SU-DHL-6 (cell line): ENCODE measurements at regions not wholly inside any gene's neighbourhood (a gene's known extent, or its start where the extent isn't known, plus 50 kb on each side); places are given as distances from the start of the nearest gene placed in this dataset.

ENCODE experiments used
- H2AFZ ChIP-seq: fragments of 200-600 bp; sonication (generic); 2 replicates; pipeline ENCODE4 v1.6.1; 2014; ENCODE audit warnings: low read depth, mild to moderate bottlenecking, moderate library complexity, mixed read lengths, antibody characterized with exemption, low read length; ENCODE audit not compliant: severe bottlenecking
- H3F3A ChIP-seq: fragments of 200-600 bp; shearing (Covaris generic); 2 replicates; pipeline ENCODE4 v1.6.0; 2016; ENCODE audit warnings: antibody characterized with exemption, mild to moderate bottlenecking; ENCODE audit not compliant: insufficient read depth
- H3K27ac ChIP-seq: fragments of 200-600 bp; sonication (generic); 2 replicates; pipeline ENCODE4 v1.5.1; 2016; ENCODE audit warnings: low read depth, mild to moderate bottlenecking, low read length, moderate library complexity, mixed read lengths
- H3K27me3 ChIP-seq: fragments of 200-600 bp; sonication (generic), shearing (Covaris generic); 2 replicates; pipeline ENCODE4 v1.6.0; 2014; ENCODE audit warnings: mild to moderate bottlenecking, low read length
- H3K36me3 ChIP-seq: fragments of 200-600 bp; sonication (generic); 2 replicates; pipeline ENCODE4 v1.6.1; 2014; ENCODE audit warnings: mild to moderate bottlenecking, low read length, mixed read lengths
- H3K4me2 ChIP-seq: fragments of 300-600, 200-600 bp; shearing (Covaris generic), sonication (generic); 2 replicates; pipeline ENCODE4 v1.6.0; 2014; ENCODE audit warnings: low read length, low read depth, mild to moderate bottlenecking; ENCODE audit not compliant: poor library complexity, severe bottlenecking
- H3K4me3 ChIP-seq: fragments of 200-600 bp; sonication (generic); 2 replicates; pipeline ENCODE4 v1.5.1; 2014; ENCODE audit warnings: antibody characterized with exemption, low read length, mild to moderate bottlenecking, mixed read lengths; ENCODE audit not compliant: insufficient read depth, poor library complexity, severe bottlenecking
- H3K79me2 ChIP-seq: fragments of 200-600 bp; sonication (generic); 2 replicates; pipeline ENCODE4 v1.6.1; 2014; ENCODE audit warnings: mild to moderate bottlenecking, low read length, moderate library complexity; ENCODE audit not compliant: insufficient read depth
- H3K9ac ChIP-seq: fragments of 200-600 bp; sonication (generic); 2 replicates; pipeline ENCODE4 v1.7.0; 2014; ENCODE audit warnings: mild to moderate bottlenecking, low read length
- H3K9me2 ChIP-seq: fragments of 200-600 bp; sonication (generic); replicated peaks from 2 replicates; pipeline ENCODE4 v1.6.1; 2014; ENCODE audit warnings: low read length; ENCODE audit not compliant: insufficient read depth
- H3K9me3 ChIP-seq: fragments of 200-600 bp; sonication (generic); 2 replicates; pipeline ENCODE4 v1.6.1; 2014; ENCODE audit warnings: low read length, mixed read lengths; ENCODE audit not compliant: insufficient read depth
- H4K20me1 ChIP-seq: fragments of 200-600 bp; sonication (generic); 2 replicates; pipeline ENCODE4 v1.6.1; 2014; ENCODE audit warnings: low read depth, mild to moderate bottlenecking, antibody characterized with exemption, low read length, moderate library complexity, mixed read lengths
- EZH2phosphoT487 ChIP-seq: fragments of 200-600 bp; sonication (generic), shearing (Covaris generic); conservative IDR thresholded peaks from 2 replicates; pipeline ENCODE4 v1.6.1; 2018; ENCODE audit warnings: mild to moderate bottlenecking, antibody characterized with exemption, low read length, moderate library complexity, mixed read lengths
- TF ChIP-seq, protein P1 (sequence below): fragments of 200-600 bp; sonication (generic); IDR thresholded peaks from one replicate; pipeline ENCODE4 v1.5.1; 2017; ENCODE audit warnings: antibody characterized with exemption, mild to moderate bottlenecking, low read length, moderate library complexity; ENCODE audit not compliant: insufficient read depth, poor library complexity, severe bottlenecking

DNA sequence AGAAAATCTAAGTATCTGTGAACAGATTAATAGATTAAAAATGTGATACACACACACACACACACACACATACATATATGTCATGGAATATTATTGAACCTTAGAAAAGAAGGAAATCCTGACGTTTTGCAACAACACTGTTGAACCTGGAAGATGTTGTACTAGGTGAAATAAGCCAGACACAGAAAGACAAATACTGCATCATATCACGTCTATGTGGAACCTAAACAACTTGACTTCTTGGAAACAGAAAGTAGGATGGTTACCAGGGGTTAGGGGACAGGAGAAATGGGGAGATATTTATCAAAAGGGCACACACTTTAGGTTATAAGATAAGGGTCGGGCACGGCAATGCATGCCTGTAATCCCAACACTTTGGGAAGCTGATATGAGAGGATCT lies 698.4 kb upstream of the ID2 start:
- H3F3A ChIP-seq, result no peaks in the 10 kb centered on the region
- no peaks in the 10 kb centered on the region for H3K9me3 ChIP-seq

DNA sequence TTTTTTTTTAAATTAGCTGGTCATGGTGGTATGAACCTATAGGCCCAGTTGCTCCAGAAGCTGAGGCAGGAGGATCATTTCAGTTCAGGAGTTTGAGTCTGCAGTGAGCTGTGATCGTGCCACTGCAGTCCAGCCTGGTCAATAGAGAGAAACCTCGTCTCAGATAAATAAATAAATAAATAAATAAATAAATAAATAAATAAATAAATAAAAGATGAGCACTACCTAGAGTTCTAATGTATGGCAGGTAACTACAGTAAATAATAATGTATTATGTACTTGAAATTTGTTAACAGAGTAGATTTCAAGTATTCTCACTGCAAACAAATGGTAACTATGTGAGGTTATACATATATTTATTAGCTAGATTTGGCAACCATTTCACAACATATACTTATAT lies 697.9 kb upstream of the ID2 start:
- Histone ChIP-seq H3K27ac (no peak overlapping the region), H3K9ac (no peak overlapping the region), H3K9me3 (no peaks in the 10 kb centered on the region), H4K20me1 (no peaks in the 10 kb centered on the region), H3F3A (no peaks in the 10 kb centered on the region), H3K9me2 (no peaks in the 10 kb centered on the region), H2AFZ (no peak overlapping the region), H3K79me2 (no peaks in the 10 kb centered on the region), H3K36me3 (no peaks in the 10 kb centered on the region), H3K27me3 (no peaks in the 10 kb centered on the region), H3K4me2 (no peak overlapping the region), H3K4me3 (no peak overlapping the region)
- TF ChIP-seq, protein P1, sequence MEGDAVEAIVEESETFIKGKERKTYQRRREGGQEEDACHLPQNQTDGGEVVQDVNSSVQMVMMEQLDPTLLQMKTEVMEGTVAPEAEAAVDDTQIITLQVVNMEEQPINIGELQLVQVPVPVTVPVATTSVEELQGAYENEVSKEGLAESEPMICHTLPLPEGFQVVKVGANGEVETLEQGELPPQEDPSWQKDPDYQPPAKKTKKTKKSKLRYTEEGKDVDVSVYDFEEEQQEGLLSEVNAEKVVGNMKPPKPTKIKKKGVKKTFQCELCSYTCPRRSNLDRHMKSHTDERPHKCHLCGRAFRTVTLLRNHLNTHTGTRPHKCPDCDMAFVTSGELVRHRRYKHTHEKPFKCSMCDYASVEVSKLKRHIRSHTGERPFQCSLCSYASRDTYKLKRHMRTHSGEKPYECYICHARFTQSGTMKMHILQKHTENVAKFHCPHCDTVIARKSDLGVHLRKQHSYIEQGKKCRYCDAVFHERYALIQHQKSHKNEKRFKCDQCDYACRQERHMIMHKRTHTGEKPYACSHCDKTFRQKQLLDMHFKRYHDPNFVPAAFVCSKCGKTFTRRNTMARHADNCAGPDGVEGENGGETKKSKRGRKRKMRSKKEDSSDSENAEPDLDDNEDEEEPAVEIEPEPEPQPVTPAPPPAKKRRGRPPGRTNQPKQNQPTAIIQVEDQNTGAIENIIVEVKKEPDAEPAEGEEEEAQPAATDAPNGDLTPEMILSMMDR, result no peak
- TF ChIP-seq EZH2phosphoT487, result no peak

More for the DNA sequence above, 698.4 kb upstream of the ID2 start:
- Histone ChIP-seq H2AFZ (no peak overlapping the region), H3K4me2 (no peak overlapping the region), H3K27me3 (no peaks in the 10 kb centered on the region), H3K9ac (no peak overlapping the region), H3K36me3 (no peaks in the 10 kb centered on the region), H3K79me2 (no peaks in the 10 kb centered on the region), H3K27ac (no peak overlapping the region), H3K9me2 (no peaks in the 10 kb centered on the region), H4K20me1 (no peaks in the 10 kb centered on the region), H3K4me3 (no peak overlapping the region)
- TF ChIP-seq, protein P1, result no peak
- no peak for TF ChIP-seq EZH2phosphoT487

DNA sequence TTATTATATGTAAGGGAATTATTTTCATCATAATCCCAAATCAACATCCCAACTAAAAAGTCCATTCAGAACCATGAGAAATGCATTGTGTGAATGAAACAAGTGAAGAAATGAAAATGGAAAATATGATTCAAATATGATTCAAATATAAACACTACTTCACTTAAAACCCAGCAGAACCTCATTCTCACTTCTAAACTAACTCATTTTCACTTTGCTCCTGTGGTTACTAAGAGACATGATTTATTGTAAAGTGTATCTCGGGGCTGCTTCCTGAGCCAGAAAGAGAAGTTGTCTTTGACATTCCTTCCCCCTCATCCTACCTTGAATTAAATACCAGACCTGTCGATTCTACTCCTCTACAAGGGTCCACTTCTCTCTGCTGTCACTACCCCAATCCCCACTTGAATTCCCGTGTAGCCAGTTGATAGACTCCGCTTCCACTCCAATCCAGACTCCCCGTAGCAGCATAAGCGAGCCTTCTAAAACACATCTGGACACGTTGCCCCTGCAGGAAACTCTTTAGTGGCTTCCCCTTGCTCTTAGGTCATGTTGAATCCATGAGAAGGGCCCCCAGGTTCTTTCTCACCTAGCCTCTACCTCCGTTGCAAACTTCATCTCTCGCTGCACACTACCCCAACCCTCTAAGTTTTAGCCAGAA lies 697.0 kb upstream of the ID2 start:
- H2AFZ ChIP-seq, result no peak overlapping the region
- no peaks in the 10 kb centered on the region for H3F3A ChIP-seq
- TF ChIP-seq, protein P1, result no peak
- no peak for TF ChIP-seq EZH2phosphoT487
- H3K9me2 ChIP-seq, result no peaks in the 10 kb centered on the region
- no peaks in the 10 kb centered on the region for H3K36me3 ChIP-seq
- no peak overlapping the region for H3K4me2 ChIP-seq
- no peaks in the 10 kb centered on the region for H4K20me1 ChIP-seq
- H3K9ac ChIP-seq, result no peak overlapping the region
- H3K27ac ChIP-seq, result no peak overlapping the region
- H3K79me2 ChIP-seq, result no peaks in the 10 kb centered on the region
- H3K9me3 ChIP-seq, result no peaks in the 10 kb centered on the region
- no peak overlapping the region for H3K4me3 ChIP-seq
- H3K27me3 ChIP-seq, result no peaks in the 10 kb centered on the region
